ENCODE measurements at regions not wholly inside any gene's neighbourhood (a gene's known extent, or its start where the extent isn't known, plus 50 kb on each side); places are given as distances from the start of the nearest gene placed in this dataset.
"Not testable (repeated sequence)": the region's sequence is repeated elsewhere in the genome, so short reads cannot be mapped to it uniquely, and the experiment has no call there.

DNA sequence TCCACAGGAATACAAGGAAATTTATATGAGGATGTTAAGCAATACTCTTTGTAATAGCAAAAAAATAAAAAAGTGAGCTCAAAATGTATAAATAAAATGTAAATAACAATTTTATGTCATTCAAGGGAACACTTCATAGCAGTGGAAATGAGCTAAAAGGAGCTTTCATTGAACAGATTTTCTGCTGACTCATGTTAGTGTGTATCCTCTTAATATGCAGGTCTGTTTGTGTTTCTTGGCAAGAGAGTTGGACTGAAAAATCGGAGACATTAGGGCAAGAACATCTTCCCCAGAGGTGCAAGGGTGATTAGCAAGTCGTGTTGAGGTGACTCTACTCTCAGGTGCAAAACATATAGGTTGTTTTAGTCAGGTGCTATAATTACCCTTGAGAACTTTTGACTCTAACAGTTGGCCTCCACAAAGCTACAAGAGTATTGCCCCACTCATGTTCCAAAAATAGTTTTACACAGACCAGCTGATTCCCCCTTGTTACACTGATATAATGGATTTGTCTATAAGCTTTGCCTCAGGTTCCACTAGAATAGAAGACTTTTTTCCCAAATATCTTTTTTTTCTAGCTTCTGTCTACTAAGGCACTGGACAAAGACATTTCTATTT lies 702.9 kb downstream of the TENT5A start:
- no peak for DNase-seq (ENCODE audit: low read depth, low spot score)
- Histone ChIP-seq H3K27me3 (ENCODE audit: insufficient read depth, insufficient read length) (no peaks in the 10 kb centered on the region), H3K36me3 (ENCODE audit: insufficient read depth, insufficient read length, low read length) (no peaks in the 10 kb centered on the region), H3K9ac (ENCODE audit: insufficient read length, low read depth) (no peak overlapping the region), H3K4me3 (ENCODE audit: insufficient read length, low read depth) (no peak overlapping the region), H3K4me1 (ENCODE audit: insufficient read depth, insufficient read length) (no peaks in the 10 kb centered on the region), H3K9me3 (ENCODE audit: insufficient read depth, low read length) (no peaks in the 10 kb centered on the region)
- TF ChIP-seq YY1 (IDR thresholded peaks at IDR 0.05; ENCODE audit: insufficient read depth, insufficient read length) (no peak), SUZ12 (IDR thresholded peaks at IDR 0.05; ENCODE audit: extremely low read depth, insufficient read depth, insufficient read length) (no peak), ZNF274 (IDR thresholded peaks at IDR 0.05; ENCODE audit: low read depth, low read length) (no peak)

DNA sequence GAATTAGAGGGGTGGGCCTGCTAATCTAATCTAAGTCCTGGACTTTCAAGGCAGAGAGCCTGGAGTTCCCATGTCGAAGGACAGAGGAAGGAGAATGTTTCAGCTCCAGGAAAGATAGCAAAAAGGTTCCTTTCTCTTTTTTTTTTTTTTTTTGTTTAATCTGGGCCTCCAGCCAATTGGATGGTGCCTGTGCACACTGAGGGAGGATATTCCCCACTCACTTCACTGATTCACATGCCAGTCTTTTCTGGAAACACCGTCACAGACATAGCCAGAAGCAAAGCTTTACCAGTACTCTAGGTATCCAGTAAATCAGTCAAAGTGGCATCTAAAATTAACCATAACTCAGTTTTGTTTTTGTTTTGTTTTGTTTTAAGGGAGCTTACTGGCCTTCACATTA lies 721.1 kb downstream of the TENT5A start:
- TF ChIP-seq YY1 (IDR thresholded peaks at IDR 0.05; ENCODE audit: insufficient read depth, insufficient read length): no peak
- TF ChIP-seq SUZ12 (IDR thresholded peaks at IDR 0.05; ENCODE audit: extremely low read depth, insufficient read depth, insufficient read length): no peak
- no peak for TF ChIP-seq ZNF274 (IDR thresholded peaks at IDR 0.05; ENCODE audit: low read depth, low read length)
- no peak overlapping the region for H3K4me3 ChIP-seq (ENCODE audit: insufficient read length, low read depth)
- H3K9ac ChIP-seq (ENCODE audit: insufficient read length, low read depth): no peak overlapping the region
- H3K9me3 ChIP-seq (ENCODE audit: insufficient read depth, low read length): no peaks in the 10 kb centered on the region
- H3K4me1 ChIP-seq (ENCODE audit: insufficient read depth, insufficient read length): no peaks in the 10 kb centered on the region
- no peaks in the 10 kb centered on the region for H3K27me3 ChIP-seq (ENCODE audit: insufficient read depth, insufficient read length)
- DNase-seq (ENCODE audit: low read depth, low spot score): no peak
- no peaks in the 10 kb centered on the region for H3K36me3 ChIP-seq (ENCODE audit: insufficient read depth, insufficient read length, low read length)

DNA sequence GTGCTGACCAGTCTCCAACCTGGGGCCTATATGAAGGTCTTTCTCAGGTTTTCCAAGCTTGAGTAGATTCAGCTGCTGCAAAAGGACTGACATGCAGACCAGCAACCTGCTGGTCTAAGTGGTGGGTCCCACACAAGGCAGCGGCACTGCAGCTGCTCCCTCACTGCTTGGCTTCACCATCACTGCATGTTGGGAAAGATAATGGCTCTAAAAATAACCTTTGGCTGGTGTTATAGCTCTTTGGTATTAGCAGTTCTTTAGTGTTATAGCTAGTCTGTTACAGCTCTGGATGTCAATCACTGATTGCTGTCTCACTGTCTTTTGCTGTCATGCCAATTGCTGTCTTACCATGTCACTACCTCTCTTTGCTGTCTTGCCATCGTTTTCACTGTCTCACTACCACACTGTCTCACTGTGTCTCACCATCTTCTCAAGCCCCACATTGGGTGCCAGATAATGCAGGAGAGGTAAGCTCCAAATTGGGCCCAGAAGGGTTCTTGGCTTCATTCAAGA lies 726.4 kb downstream of the TENT5A start:
- Histone ChIP-seq H3K9me3 (ENCODE audit: insufficient read depth, low read length) (peaks cover 35% of the 10 kb centered on the region), H3K9ac (ENCODE audit: insufficient read length, low read depth) (no peak overlapping the region), H3K36me3 (ENCODE audit: insufficient read depth, insufficient read length, low read length) (no peaks in the 10 kb centered on the region), H3K4me1 (ENCODE audit: insufficient read depth, insufficient read length) (no peaks in the 10 kb centered on the region), H3K27me3 (ENCODE audit: insufficient read depth, insufficient read length) (no peaks in the 10 kb centered on the region), H3K4me3 (ENCODE audit: insufficient read length, low read depth) (no peak overlapping the region)
- no peak for DNase-seq (ENCODE audit: low read depth, low spot score)
- no peak for TF ChIP-seq ZNF274 (IDR thresholded peaks at IDR 0.05; ENCODE audit: low read depth, low read length)
- no peak for TF ChIP-seq YY1 (IDR thresholded peaks at IDR 0.05; ENCODE audit: insufficient read depth, insufficient read length)
- no peak for TF ChIP-seq SUZ12 (IDR thresholded peaks at IDR 0.05; ENCODE audit: extremely low read depth, insufficient read depth, insufficient read length)

DNA sequence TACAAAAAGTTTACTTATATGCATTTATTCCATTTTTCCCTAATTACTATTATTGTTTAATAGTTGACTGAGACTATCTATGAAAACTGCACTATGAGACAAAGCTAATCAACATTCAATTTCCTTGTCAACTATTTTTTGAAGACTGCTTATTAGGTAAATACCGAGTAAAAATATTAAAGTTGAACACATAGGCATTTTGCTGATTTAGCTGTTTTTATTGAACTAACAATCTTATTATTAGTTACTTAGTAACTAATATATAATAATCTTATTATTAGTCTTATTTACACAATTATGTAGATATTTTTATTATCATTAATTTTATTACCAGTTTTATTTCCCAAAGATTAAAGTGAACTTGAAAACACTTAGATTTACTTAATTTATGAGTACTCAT lies 728.8 kb downstream of the TENT5A start:
- Histone ChIP-seq H3K27me3 (ENCODE audit: insufficient read depth, insufficient read length) (no peaks in the 10 kb centered on the region), H3K9ac (ENCODE audit: insufficient read length, low read depth) (no peak overlapping the region)

DNA sequence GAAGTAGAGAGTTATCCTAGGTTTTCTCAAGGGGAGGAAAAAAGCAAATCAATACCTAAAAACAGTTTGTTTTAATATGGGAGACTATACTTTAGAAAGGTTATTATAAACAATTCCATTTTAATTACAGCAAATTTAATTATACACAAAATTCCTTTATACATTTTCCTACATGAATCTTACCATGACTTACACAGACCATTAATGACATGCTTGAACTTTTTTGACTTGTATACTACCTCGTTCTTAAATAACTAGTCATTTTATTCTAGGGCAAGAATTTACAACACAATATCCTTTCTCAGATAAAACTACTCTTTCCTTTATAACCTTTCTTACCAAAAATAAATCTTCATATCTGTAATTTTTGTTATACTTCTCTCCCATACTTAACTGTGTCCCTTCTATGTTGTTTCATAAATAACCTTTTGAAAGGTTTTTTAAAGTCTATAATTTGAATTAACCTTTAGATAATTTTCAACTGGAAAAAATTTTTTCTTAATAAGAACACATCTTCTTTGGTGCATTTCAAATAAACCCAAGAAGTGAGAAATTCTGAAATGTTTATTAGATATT lies 729.4 kb downstream of the TENT5A start:
- Histone ChIP-seq H3K27me3 (ENCODE audit: insufficient read depth, insufficient read length) (no peaks in the 10 kb centered on the region), H3K9me3 (ENCODE audit: insufficient read depth, low read length) (peaks cover 41% of the 10 kb centered on the region), H3K36me3 (ENCODE audit: insufficient read depth, insufficient read length, low read length) (no peaks in the 10 kb centered on the region), H3K9ac (ENCODE audit: insufficient read length, low read depth) (no peak overlapping the region), H3K4me3 (ENCODE audit: insufficient read length, low read depth) (no peak overlapping the region), H3K4me1 (ENCODE audit: insufficient read depth, insufficient read length) (no peaks in the 10 kb centered on the region)
- DNase-seq (ENCODE audit: low read depth, low spot score): peak; percentile 15
- no peak for TF ChIP-seq SUZ12 (IDR thresholded peaks at IDR 0.05; ENCODE audit: extremely low read depth, insufficient read depth, insufficient read length)
- TF ChIP-seq ZNF274 (IDR thresholded peaks at IDR 0.05; ENCODE audit: low read depth, low read length): no peak
- no peak for TF ChIP-seq YY1 (IDR thresholded peaks at IDR 0.05; ENCODE audit: insufficient read depth, insufficient read length)

More for the DNA sequence above, 728.8 kb downstream of the TENT5A start:
- TF ChIP-seq ZNF274 (IDR thresholded peaks at IDR 0.05; ENCODE audit: low read depth, low read length): no peak
- no peak overlapping the region for H3K4me3 ChIP-seq (ENCODE audit: insufficient read length, low read depth)
- no peak for DNase-seq (ENCODE audit: low read depth, low spot score)
- no peaks in the 10 kb centered on the region for H3K4me1 ChIP-seq (ENCODE audit: insufficient read depth, insufficient read length)
- no peaks in the 10 kb centered on the region for H3K36me3 ChIP-seq (ENCODE audit: insufficient read depth, insufficient read length, low read length)
- peaks cover 38% of the 10 kb centered on the region for H3K9me3 ChIP-seq (ENCODE audit: insufficient read depth, low read length)

DNA sequence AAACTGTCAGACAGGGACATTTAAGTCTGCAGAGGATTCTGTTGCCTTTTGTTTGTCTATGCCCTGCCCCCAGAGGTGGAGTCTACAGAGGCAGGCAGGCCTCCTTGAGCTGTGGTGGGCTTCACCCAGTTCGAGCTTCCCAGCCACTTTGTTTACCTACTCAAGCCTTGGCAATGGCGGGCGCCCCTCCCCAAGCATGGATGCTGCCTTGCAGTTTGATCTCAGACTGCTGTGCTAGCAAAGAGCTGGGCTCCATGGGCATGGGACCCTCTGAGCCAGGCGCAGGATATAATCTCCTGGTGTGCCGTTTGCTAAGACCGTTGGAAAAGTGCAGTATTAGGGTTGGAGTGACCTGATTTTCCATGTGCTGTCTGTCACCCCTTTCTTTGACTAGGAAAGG lies 734.9 kb downstream of the TENT5A start:
- H3K36me3 ChIP-seq (ENCODE audit: insufficient read depth, insufficient read length, low read length); H3K4me1 ChIP-seq (ENCODE audit: insufficient read depth, insufficient read length); H3K9ac ChIP-seq (ENCODE audit: insufficient read length, low read depth); H3K27me3 ChIP-seq (ENCODE audit: insufficient read depth, insufficient read length); H3K4me3 ChIP-seq (ENCODE audit: insufficient read length, low read depth); DNase-seq (ENCODE audit: low read depth, low spot score): not testable (repeated sequence)
- peaks cover 28% of the 10 kb centered on the region for H3K9me3 ChIP-seq (ENCODE audit: insufficient read depth, low read length)

DNA sequence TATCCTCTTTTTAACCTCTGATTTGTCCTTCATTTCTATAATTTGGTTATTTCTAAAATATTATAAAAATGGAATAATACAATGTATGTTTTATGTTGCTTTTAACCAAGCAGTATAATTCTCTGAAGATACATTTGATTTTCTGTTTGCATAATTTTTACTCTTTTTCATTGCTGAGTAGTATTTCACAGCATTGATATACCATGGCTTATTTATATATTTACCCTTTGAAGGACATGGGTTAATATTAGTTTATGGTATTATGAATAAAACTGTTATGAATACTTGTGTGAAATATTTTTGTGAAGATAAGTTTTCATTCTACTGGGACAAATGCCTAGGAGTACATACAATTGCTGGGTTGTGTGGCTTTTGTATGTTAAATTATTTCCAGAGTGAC lies 748.6 kb downstream of the TENT5A start:
- Histone ChIP-seq H3K9ac (ENCODE audit: insufficient read length, low read depth) (no peak overlapping the region), H3K36me3 (ENCODE audit: insufficient read depth, insufficient read length, low read length) (no peaks in the 10 kb centered on the region), H3K27me3 (ENCODE audit: insufficient read depth, insufficient read length) (no peaks in the 10 kb centered on the region), H3K4me1 (ENCODE audit: insufficient read depth, insufficient read length) (no peaks in the 10 kb centered on the region), H3K4me3 (ENCODE audit: insufficient read length, low read depth) (no peak overlapping the region), H3K9me3 (ENCODE audit: insufficient read depth, low read length) (no peaks in the 10 kb centered on the region; the same call in 1 of the 2 replicates)
- TF ChIP-seq ZNF274 (IDR thresholded peaks at IDR 0.05; ENCODE audit: low read depth, low read length): no peak
- no peak for TF ChIP-seq SUZ12 (IDR thresholded peaks at IDR 0.05; ENCODE audit: extremely low read depth, insufficient read depth, insufficient read length)
- TF ChIP-seq YY1 (IDR thresholded peaks at IDR 0.05; ENCODE audit: insufficient read depth, insufficient read length): no peak
- DNase-seq (ENCODE audit: low read depth, low spot score): no peak

Measured in NT2/D1 (cell line).